ENCODE measurements at regions not wholly inside any gene's neighbourhood (a gene's known extent, or its start where the extent isn't known, plus 50 kb on each side); places are given as distances from the start of the nearest gene placed in this dataset.

GRCh38 chr18:66761166-66761565 is 157.3 kb upstream of the CDH19 start:
- no peak overlapping the region for H3K4me3 Mint-ChIP-seq
- ATAC-seq (no peak), DNase-seq (ENCODE audit: low spot score) (no peak)
- H3K36me3 Mint-ChIP-seq: no peaks in the 10 kb centered on the region
- TF ChIP-seq CREM (CRISPR knock-in tag; IDR thresholded peaks at IDR 0.05): no peak
- no peak for TF ChIP-seq PRRX2 (CRISPR knock-in tag; IDR thresholded peaks at IDR 0.05)
- TF ChIP-seq ZNF121 (CRISPR knock-in tag; IDR thresholded peaks at IDR 0.05): no peak
- TF ChIP-seq PRDM15 (CRISPR knock-in tag; IDR thresholded peaks at IDR 0.05): no peak
- TF ChIP-seq AR (CRISPR knock-in tag; IDR thresholded peaks at IDR 0.05): no peak
- TF ChIP-seq ZNF512 (CRISPR knock-in tag; IDR thresholded peaks at IDR 0.05; ENCODE audit: borderline replicate concordance): no peak
- TF ChIP-seq ZNF219 (CRISPR knock-in tag; IDR thresholded peaks at IDR 0.05; ENCODE audit: borderline replicate concordance): no peak
- TF ChIP-seq E2F1 (CRISPR knock-in tag; IDR thresholded peaks at IDR 0.05): no peak
- no peak for TF ChIP-seq RELA (CRISPR knock-in tag; IDR thresholded peaks at IDR 0.05; ENCODE audit: borderline replicate concordance)
- no peak for TF ChIP-seq CDX4 (CRISPR knock-in tag; IDR thresholded peaks at IDR 0.05; ENCODE audit: borderline replicate concordance)
- TF ChIP-seq ELF4 (CRISPR knock-in tag; IDR thresholded peaks at IDR 0.05; ENCODE audit: low read depth): no peak
- TF ChIP-seq GRHL2 (CRISPR knock-in tag; IDR thresholded peaks at IDR 0.05; ENCODE audit: insufficient replicate concordance, severe bottlenecking): no peak
- TF ChIP-seq NR1H2 (CRISPR knock-in tag; IDR thresholded peaks at IDR 0.05): no peak
- no peak for TF ChIP-seq FOXP1 (CRISPR knock-in tag; IDR thresholded peaks at IDR 0.05; ENCODE audit: borderline replicate concordance)
- no peak for TF ChIP-seq KAT7 (CRISPR knock-in tag; IDR thresholded peaks at IDR 0.05; ENCODE audit: borderline replicate concordance)
- ChIA-PET POLR2A (no interaction called here), CTCF (no interaction called here)
- no peak overlapping the region for H3K27ac Mint-ChIP-seq
- H3K9me3 Mint-ChIP-seq: no peaks in the 10 kb centered on the region
- H3K4me1 Mint-ChIP-seq: peaks cover 29% of the 10 kb centered on the region
- no peaks in the 10 kb centered on the region for H3K27me3 Mint-ChIP-seq (ENCODE audit: low read depth)

GRCh38 chr18:66760559-66760958 is 156.7 kb upstream of the CDH19 start:
- H3K36me3 Mint-ChIP-seq: no peaks in the 10 kb centered on the region

More at GRCh38 chr18:66760559-66760958, 156.7 kb upstream of the CDH19 start:
- H3K9me3 Mint-ChIP-seq: no peaks in the 10 kb centered on the region
- TF ChIP-seq HMGA2 (CRISPR knock-in tag; IDR thresholded peaks at IDR 0.05) (peak; percentile 92; the same call in 1 of the 2 replicates), MAX (CRISPR knock-in tag; IDR thresholded peaks at IDR 0.05) (no peak)
- peaks cover 29% of the 10 kb centered on the region for H3K4me1 Mint-ChIP-seq
- no peak overlapping the region for H3K4me3 Mint-ChIP-seq
- H3K27ac Mint-ChIP-seq: no peak overlapping the region
- no peaks in the 10 kb centered on the region for H3K27me3 Mint-ChIP-seq (ENCODE audit: low read depth)
- no peak for DNase-seq (ENCODE audit: low spot score)
- POLR2A ChIA-PET: no interaction called here
- ATAC-seq: no peak
- CTCF ChIA-PET: no interaction called here
